GM18873 (cell line): ENCODE measurements at regions not wholly inside any gene's neighbourhood (a gene's known extent, or its start where the extent isn't known, plus 50 kb on each side); places are given as distances from the start of the nearest gene placed in this dataset.
"Not testable (repeated sequence)": the region's sequence is repeated elsewhere in the genome, so short reads cannot be mapped to it uniquely, and the experiment has no call there.

Experiments
- ATAC-seq: cut with Tn5 transposase; IDR thresholded peaks from one replicate; pipeline ENCODE4 v1.9.1; 2021; ENCODE audit warnings: mild to moderate bottlenecking, moderate library complexity, moderate number of reproducible peaks; ENCODE audit not compliant: unreplicated experiment, low FRiP score

DNA sequence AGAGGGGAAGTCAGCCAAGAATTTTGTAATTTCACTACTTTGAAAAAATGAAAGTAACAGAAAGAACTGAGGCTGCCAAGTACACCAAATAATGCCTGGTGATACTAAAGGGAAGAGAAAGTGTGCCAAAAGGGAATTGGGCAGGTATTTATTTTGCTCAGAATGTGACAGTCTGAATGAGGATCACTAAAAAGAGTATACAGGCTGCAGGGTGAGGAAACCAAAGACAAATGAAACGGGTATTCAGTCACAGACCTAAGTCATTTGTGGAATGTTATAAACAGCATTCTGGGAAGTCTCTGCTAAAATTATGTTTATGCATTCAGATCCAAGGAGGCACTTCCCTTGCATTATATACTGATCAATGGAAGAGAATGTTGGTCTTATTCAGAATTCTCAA, 418.6 kb upstream of the SLC39A10 start:
- no peak for ATAC-seq

DNA sequence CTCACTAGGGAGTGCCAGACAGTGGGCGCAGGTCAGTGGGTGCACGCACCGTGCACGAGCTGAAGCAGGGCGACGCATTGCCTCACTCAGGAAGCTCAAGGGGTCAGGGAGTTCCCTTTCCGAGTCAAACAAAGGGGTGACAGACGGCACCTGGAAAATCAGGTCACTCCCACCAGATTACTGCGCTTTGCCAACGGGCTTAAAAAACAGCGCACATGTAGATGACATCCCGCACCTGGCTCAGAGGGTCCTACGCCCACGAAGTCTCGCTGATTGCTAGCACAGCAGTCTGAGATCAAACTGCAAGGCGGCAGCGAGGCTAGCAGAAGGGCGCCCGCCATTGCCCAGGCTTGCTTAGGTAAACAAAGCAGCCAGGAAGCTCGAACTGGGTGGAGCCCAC, 428.5 kb upstream of the SLC39A10 start:
- not testable (repeated sequence) for ATAC-seq

DNA sequence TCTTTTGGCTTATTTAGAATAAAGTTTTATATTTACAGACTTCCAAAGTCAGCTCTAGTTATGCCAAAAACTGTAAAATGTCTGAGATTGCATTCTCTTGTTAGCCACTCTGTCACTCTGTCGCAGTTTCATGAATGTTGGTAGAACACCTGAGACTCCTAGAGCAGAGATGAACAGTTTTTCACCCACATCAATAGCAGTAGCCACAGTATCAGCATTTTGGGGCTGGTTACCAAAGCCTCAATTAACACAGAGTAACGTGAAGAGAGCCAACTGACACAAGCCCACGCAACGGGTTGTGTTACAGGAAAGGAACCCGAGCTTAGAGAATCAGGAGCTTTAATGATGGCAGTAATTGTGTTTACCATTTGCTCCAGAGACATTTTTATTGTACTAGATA, 443.0 kb upstream of the SLC39A10 start:
- ATAC-seq: no peak

DNA sequence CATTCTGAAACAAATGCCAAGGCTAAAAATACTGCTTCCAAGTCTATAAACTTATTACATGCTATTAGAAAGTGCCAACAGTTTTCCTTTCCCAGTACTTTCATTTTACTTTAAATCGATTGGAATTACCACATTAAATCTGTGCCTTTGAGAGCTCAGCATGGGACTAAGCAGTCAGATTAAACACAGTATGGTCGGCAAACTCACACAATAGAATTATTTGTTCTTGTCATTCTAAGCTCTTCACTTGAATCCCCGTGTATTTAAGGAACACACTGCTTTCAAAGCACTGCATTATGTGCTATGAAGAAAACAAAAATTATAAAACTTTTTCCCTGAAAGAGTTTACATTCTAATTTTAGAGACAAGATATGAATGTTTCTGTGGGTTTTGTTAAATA, 444.4 kb upstream of the SLC39A10 start:
- ATAC-seq: no peak

DNA sequence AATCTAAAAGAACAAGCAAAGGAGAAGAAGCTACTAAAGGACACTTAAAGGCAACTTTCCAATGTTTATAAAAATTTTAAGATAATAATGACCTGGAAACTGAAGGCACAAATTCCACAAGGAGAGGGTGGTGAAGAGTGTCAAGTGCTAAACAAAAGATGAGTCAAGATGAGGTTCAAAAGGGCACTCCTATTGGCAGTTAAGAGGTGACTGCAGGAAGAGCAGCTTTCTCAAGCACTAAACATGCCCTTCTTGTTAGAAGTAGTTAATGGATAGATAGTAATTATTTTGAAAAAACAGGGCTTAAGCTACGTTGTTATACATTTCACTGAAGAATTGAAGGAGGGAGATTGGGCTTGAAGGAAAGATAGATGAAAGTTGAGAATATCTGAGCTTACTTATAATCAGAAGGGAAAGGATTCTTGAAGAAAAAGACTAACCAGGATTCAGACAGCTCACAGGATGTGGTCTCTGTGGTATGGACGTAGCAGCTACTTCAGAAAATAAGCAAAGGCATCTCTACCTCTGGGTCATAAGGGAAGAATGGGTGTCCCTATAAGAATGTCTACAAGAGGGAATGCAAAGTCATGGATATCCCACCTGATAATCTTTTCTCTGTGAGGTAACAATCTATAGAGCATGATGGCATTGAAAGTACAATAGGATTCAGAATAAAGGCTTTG, 454.7 kb upstream of the SLC39A10 start:
- ATAC-seq: no peak

DNA sequence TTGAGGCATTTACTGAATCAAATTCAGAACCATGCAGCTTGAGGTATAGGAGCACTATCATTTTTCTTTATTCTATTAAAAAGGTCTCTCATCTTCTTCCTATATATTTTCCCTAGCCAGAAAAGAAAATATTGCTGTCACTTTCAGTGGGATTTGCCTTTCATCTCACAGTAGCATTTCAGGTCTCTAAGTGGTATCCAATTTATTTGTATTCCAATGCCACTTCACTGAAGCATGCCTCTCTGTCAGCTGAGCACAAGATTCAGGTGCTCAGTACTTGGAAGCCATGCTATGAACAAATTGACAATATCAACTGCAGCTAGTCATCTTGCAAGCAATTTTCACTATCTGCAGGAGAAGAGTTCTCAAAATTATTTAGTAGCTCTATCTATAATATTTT, 457.2 kb upstream of the SLC39A10 start:
- ATAC-seq: no peak

DNA sequence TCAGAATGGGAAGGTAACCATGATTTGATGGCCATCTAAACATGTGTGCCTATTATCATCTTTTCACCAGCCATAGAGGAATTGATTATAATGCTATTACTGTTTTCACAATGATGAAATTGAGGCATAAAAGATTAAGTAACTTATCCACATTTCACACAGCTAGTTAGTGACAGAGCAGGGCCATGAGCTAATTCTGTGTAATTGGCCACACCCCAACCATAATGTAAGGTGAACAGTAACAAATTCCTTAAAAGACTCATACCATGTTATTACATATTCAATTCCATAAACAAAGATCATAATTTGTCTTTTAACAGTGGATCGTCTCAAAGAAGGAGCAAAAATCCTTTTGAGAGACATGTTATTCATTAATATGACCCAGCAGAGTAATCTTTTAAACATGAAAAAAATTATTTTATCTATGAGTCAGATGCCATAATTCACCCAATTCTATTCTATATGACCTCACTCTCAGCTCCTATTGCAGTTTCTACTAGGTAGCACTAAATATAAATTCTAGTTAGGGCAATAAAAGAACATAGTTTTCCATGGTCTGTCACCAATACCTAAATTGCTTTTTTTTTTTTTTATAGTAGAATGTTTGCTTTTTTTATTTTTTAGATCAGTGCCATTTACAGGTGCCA, 475.8 kb upstream of the SLC39A10 start:
- ATAC-seq: no peak

DNA sequence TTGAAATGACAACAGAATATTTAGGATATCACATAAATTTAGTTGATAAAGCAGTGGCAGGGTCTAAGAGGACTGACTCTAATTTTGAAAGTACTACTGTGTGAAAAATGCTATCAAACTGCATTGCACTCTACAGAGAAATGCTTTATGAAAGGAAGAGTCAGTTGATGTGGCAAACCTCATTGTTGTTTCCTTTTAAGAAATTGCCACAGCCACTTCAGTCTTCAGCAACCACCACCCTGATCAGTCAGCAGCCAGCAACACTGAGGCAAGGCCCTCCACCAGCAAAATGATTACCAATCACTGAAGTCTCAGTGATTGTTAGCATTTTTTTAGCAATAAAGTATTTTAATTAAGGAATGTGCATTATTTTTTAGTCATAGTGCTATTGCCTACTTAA, 488.7 kb upstream of the SLC39A10 start:
- ATAC-seq: no peak

DNA sequence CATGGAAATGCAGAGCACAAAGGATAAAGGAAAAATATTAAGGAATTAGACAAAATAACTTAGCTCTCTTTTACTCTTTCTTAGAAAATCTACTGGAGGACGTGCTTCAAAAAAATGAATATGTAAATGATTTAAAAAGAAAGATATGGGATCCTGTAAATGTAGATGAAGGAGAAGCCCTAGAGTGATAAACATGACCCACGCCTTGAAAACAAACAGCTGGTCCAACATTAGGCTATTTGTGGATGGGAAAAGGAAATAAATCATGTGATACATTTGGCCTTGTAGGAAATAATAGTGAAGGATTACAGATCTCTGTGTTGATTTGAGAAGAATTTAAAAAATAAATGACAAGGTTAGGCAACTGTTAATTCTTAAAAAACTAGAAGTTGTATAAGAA, 492.1 kb upstream of the SLC39A10 start:
- ATAC-seq: no peak

DNA sequence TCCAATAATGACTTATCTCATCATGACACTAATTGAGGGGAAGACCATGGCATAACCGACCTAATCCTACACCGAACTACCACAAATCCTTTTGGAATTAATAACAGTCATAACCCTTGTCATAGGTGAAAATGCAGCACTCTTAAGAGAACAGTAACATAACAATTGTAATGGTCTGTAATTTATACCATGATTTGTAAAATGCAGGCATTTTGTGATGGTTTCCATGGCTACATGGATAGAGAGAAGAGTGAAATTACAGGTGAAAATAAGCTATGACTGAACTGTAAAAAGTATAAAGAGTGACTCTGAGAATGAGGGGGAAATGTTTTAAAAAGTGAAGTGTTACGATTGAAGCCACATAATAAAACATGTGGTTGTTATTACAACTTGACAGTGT, 494.1 kb upstream of the SLC39A10 start:
- no peak for ATAC-seq

DNA sequence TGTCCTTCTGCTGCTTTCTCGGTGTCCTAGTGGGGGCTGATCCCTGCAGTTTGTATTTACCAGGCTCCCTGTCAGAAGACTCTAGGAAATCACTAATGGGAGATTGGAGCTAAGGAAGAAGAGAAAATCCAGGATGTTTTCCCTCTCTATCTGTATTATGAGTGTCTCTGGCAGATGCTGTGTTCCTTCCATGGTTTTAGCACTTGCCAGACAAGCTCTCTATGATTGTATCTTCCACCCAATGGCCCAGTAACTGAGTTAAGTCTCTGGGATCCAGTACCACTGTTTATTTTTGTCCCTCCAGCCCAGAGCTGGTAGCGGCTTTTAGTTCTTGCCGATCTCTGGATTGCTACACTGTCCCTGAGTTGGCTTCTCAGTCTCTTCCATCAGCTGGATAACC, 494.8 kb upstream of the SLC39A10 start:
- no peak for ATAC-seq

DNA sequence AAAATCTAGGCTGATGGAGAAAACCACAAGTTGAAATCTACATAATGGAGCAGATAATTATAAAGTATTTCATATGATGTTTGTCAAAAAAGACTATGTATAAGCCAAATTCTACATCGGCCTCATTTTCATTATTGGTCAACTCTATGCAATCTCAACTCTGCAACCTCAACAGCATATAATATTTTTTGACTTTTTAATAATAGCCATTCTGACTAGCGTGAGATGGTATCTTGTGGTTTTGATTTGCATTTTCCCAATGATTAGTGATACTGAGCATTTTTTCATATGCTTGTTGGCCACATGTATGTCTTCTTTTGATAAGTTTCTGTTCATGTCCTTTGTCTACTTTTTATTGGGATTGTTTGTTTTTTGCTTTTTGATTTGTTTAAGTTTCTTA, 496.1 kb upstream of the SLC39A10 start:
- ATAC-seq: no peak

DNA sequence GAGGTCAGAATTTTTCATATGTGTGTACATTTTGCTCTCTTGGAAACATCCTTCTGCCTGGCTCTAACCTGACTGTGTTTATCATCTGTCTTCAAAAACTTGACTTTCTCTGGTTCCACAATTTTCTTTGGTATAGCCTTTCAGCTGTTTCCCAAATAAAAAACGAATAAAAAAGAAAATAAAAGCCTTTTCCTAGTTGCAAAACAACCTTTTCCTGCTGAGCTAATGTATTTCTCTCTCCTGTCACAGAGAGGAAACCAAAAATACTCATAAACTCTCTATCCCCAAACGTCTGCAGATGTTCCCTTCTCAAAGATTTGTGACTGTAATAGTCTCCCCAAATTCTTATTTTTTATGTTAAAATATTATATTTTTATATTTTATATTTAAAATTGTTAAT, 505.3 kb upstream of the SLC39A10 start:
- no peak for ATAC-seq

DNA sequence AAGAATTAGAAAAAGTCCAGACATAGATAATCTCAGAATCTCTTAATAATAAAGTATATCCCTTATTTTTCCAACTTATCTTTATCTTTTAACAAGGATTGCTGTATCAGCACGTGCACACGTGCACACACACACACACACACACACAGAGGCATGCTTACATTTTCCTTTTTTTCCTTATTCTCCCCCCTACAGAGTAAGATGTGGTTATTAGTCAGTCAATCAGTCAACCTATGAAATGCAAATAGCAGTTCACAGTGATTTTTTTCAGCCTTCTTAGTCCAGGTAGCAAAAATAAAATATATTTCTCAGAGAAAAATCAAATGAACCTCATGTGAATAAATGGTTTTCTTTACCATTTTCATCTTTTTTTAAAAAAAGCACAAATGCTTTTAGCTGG, 506.2 kb upstream of the SLC39A10 start:
- ATAC-seq: no peak

DNA sequence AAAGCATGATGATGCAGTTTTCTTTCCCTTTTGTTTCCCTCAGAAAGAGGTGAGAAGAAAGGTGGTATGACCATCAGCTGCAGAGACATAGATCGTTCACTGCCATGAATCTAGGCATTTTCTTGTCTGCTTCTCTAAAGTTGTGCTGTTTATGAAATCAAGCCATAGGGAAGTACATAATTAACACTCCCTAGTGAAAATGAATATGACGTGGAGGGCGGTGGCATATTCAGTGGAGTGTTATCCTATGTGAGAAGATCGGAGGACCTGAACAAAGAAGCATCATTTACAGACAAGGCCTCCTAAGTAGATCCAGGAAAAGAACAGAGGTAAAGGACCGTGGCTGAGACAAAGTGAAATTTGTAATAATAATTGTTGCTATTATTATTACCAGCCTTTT, 509.0 kb upstream of the SLC39A10 start:
- ATAC-seq: no peak

DNA sequence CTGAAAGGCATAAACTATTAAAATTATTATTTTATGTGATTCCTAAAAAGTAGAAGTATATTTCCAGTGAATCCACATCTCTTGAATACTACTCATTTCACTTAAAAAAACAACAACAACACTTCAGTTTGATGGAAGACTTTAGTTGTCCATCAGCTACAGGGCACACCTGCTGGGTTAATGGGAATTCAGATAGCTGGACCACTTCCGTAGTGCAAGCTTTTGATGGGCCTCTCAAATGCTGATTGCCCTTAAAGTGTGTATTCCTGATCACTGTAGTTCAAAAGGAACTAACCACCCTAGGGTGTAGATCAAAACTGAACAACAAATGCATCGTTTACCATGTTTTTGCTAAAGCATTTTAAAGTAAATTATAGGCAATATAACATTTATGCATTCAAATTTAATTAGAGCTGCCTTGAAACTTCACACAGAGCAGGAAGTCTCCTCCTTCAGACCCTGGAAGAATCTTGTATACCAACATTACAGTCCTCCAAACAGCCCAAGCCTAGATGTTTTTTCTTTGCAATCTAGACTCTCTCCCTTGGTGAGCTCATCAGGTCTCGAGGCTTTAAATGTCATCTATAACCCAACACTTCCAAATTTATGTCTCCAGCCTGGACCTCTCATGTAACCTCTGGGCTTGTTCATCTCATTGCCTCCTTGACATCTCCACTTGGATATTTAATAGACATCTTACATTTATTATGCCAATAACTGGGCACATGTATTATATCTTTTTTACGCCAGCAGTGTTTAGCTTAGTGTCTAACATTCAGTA, 510.1 kb upstream of the SLC39A10 start:
- ATAC-seq: no peak

DNA sequence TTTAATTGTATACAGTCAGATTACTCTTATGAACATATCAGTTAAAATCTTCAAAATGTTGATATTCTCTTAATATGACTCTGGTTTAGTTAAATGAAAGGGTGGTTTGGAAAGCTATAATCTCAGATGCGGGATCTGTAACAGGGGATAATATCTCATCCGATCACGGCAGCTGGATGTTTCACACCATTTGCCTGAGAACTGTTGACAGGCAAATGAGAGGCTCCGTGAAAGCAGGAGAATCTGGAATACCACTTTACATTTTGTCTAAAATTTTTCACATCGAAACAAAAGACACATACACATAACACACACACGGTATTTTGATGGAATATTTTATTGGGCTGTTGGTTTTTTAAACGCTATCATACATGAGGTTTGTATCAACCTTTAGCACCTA, 518.6 kb upstream of the SLC39A10 start:
- no peak for ATAC-seq

DNA sequence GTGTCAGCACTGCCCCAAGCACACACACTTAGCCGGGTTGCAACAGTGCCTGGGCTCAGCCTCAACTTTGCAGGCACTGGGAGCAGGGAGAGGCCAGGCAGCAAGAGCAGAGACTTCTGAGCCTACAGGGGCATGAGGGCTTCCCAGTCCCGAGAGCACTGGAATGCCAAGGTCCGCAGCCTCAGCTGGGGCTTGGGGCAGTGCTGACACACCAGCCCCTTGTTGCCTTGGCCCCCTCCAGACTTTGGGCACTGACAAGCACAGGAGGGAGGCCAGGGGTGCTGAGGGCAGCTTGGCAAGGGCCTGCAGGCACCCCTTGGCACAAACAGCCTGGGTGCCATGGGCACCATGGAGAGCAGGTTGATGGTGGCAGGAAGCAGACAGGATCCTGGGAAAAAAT, 531.1 kb upstream of the SLC39A10 start:
- not testable (repeated sequence) for ATAC-seq

DNA sequence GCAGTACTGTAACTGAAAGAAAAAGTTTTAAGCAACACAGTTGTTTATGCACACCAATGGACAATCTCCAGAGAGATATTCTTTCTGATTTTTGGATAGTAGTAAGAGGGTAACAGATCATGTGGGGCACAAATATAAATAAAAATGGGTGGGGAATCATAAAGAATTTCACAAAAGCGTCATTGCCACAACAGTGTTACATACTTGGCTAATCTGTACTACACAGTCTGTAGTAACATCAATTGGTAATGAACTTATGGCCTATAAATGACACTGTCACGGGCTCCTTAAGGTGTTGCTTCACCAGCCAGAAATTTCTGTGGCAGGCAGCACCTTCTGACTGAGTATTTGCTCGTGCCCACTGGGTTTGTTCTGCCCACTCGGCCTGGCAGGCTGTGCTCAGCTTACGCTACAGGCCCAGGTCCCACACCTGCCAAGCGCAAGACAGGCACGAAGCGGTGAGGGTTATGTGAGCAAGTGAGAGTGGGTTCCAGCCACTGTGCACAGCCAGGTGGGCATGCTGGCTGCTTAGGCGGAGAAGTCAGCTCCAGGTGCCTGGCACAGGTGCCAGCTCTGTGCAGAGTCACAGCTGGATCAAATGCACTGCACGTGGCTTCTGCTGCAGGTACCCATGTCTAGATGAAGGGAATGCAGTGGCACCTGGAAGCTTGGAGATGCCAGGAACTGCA, 532.5 kb upstream of the SLC39A10 start:
- no peak for ATAC-seq

DNA sequence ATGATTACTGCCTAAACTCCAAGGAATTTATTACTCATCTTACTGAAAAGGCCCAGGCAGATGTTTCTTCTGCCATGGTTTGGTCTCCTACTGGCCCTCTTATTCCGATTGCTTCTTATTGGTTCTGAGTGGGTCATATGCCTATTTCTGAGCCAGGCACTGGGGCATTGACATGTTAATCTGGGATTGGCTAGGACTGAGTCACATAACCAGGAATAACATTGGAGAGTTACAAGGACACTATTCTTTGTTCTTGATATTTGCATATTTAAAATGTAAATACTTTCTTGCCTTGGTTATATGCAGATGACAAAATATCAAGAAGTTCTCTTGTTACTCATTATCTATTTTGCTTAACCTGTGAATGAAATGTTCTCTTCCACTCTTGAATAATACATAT, 534.4 kb upstream of the SLC39A10 start:
- ATAC-seq: no peak

DNA sequence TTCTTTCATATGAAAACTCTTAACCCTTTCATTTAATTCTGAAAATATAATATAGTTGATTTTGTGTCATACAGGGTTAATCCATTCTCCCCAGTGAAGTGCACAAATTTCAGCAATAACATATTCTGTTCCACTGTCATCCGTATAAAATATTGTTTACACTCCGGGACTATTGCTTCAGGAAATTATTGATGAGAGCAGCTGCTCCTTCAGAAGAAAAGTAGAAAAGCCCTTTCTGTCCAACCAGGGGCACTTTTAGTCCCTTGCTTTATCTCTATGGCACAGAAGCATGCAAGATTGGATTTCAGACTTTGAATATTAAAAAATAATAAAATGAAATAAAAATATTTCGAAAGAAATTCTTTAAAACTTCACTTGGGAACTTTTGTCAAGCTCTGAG, 535.7 kb upstream of the SLC39A10 start:
- no peak for ATAC-seq
